ENCODE measurements at regions not wholly inside any gene's neighbourhood (a gene's known extent, or its start where the extent isn't known, plus 50 kb on each side); places are given as distances from the start of the nearest gene placed in this dataset.

GRCh38 chr16:49216593-49216992 is 65.0 kb downstream of the CBLN1 start:
- DNase-seq = no peak

GRCh38 chr16:49213594-49213993 is 68.0 kb downstream of the CBLN1 start:
- no peak for DNase-seq

GRCh38 chr16:49204191-49204590 is 77.4 kb downstream of the CBLN1 start:
- DNase-seq = no peak

GRCh38 chr16:49203361-49203760 is 78.3 kb downstream of the CBLN1 start:
- no peak for DNase-seq

- no peak for DNase-seq
Observed at GRCh38 chr16:49201118-49201517, 80.5 kb downstream of the CBLN1 start.

- DNase-seq = no peak
Observed at GRCh38 chr16:49200223-49200820, 81.3 kb downstream of the CBLN1 start.

GRCh38 chr16:49195237-49195548 is 86.4 kb downstream of the CBLN1 start:
- no peak for DNase-seq

GRCh38 chr16:49194537-49195236 is 87.0 kb downstream of the CBLN1 start:
- no peak for DNase-seq

- DNase-seq = no peak
Observed at GRCh38 chr16:49193596-49193995, 88.0 kb downstream of the CBLN1 start.

- DNase-seq = no peak
Observed at GRCh38 chr16:49189286-49189685, 92.4 kb downstream of the CBLN1 start.

- DNase-seq = peak; percentile 11 to 37
Observed at GRCh38 chr16:49183911-49184310, 97.7 kb downstream of the CBLN1 start.

GRCh38 chr16:49181791-49182518 is 99.7 kb downstream of the CBLN1 start:
- DNase-seq = no peak

- DNase-seq = no peak
Observed at GRCh38 chr16:49179714-49180330, 101.8 kb downstream of the CBLN1 start.

- no peak for DNase-seq
Observed at GRCh38 chr16:49168126-49168525, 113.5 kb downstream of the CBLN1 start.

- DNase-seq = no peak
Observed at GRCh38 chr16:49165025-49165424, 116.6 kb downstream of the CBLN1 start.

GRCh38 chr16:49161191-49161590 is 120.4 kb downstream of the CBLN1 start:
- DNase-seq = no peak

GRCh38 chr16:49158029-49158642 is 123.5 kb downstream of the CBLN1 start:
- DNase-seq = no peak

GRCh38 chr16:49150341-49150740 is 131.3 kb downstream of the CBLN1 start:
- DNase-seq = no peak

GRCh38 chr16:49148410-49148809 is 133.2 kb downstream of the CBLN1 start:
- no peak for DNase-seq

GRCh38 chr16:49140618-49141017 is 141.0 kb downstream of the CBLN1 start:
- no peak for DNase-seq

GRCh38 chr16:49130397-49130796 is 151.2 kb downstream of the CBLN1 start:
- DNase-seq = no peak

GRCh38 chr16:49129935-49130334 is 151.7 kb downstream of the CBLN1 start:
- DNase-seq = no peak

GRCh38 chr16:49128740-49129139 is 152.9 kb downstream of the CBLN1 start:
- peak in 1 of 2 experiments; percentile 6 for DNase-seq

Measured in SHP77 (cell line).